ENCODE measurements at regions not wholly inside any gene's neighbourhood (a gene's known extent, or its start where the extent isn't known, plus 50 kb on each side); places are given as distances from the start of the nearest gene placed in this dataset.

DNA sequence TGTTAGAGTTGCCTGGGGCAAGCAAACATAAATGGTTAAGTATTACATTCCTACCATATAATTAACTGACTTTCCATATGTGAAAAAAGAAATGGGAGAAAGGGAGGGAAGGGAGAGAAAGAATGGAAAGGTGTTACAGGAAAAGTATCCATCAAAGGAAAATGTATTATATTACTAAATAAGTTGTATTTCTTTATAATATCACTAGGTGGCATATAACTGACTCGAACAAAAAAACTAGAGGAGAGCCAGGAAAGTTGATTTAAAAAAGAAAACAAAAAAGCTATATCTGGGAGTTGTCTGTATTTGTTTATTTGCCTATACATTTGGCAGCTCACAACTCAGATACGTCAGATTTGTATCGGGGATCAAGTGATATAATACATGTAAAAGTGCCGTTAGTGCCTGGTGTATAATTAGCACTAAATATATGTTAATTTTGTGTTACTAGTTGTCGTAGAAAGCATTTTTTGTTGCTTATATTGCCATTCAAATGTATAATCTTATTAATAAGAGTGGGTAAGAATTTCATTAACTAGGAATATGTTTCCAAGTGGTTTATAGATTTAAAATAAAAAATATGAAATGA is 59.6 kb upstream of the ADAMTS19 start:
- H3K4me3 ChIP-seq (replicated peaks; ENCODE audit: low read depth, low read length), result no peak overlapping the region
- peak; percentile 11 for TF ChIP-seq CTCF (IDR thresholded peaks at IDR 0.05; ENCODE audit: insufficient read depth, low read length, poor library complexity, severe bottlenecking)
- H3K27me3 ChIP-seq (replicated peaks; ENCODE audit: control insufficient read depth, insufficient read depth, low read length), result no peaks in the 10 kb centered on the region
- no peaks in the 10 kb centered on the region for H3K36me3 ChIP-seq (ENCODE audit: control insufficient read depth, insufficient read depth, low read length)
- DNase-seq (ENCODE audit: extremely low read depth, insufficient read length), result no peak

DNA sequence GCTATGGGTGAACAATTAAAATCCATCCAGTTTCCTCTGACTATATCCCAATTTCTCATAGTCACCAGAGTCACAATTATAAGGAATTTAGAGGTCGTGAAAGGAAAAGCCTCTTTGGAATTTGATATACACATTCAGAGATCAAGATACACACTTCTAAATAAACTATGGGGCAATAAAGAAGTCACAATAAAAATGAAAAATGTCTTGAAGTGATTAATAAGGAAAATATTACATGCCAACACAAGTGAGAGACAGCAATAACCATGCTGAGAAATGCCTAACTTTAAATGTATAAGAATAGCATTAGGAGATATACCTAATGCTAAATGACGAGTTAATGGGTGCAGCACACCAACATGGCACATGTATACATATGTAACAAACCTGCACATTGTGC is 54.9 kb upstream of the ADAMTS19 start:
- H3K36me3 ChIP-seq (ENCODE audit: control insufficient read depth, insufficient read depth, low read length), result no peaks in the 10 kb centered on the region
- TF ChIP-seq CTCF (IDR thresholded peaks at IDR 0.05; ENCODE audit: insufficient read depth, low read length, poor library complexity, severe bottlenecking), result no peak
- no peak for DNase-seq (ENCODE audit: extremely low read depth, insufficient read length)
- no peaks in the 10 kb centered on the region for H3K27me3 ChIP-seq (replicated peaks; ENCODE audit: control insufficient read depth, insufficient read depth, low read length)
- H3K4me3 ChIP-seq (replicated peaks; ENCODE audit: low read depth, low read length), result no peak overlapping the region

- Histone ChIP-seq H3K27me3 (replicated peaks; ENCODE audit: control insufficient read depth, insufficient read depth, low read length) (no peaks in the 10 kb centered on the region), H3K4me3 (replicated peaks; ENCODE audit: low read depth, low read length) (no peak overlapping the region), H3K36me3 (ENCODE audit: control insufficient read depth, insufficient read depth, low read length) (no peaks in the 10 kb centered on the region)
- DNase-seq (ENCODE audit: extremely low read depth, insufficient read length), result no peak
- no peak for TF ChIP-seq CTCF (IDR thresholded peaks at IDR 0.05; ENCODE audit: insufficient read depth, low read length, poor library complexity, severe bottlenecking)
Observed at GRCh38 chr5:129406440-129406839, 53.7 kb upstream of the ADAMTS19 start.

Measured in GM06990 (cell line).